ENCODE measurements at regions not wholly inside any gene's neighbourhood (a gene's known extent, or its start where the extent isn't known, plus 50 kb on each side); places are given as distances from the start of the nearest gene placed in this dataset.

DNA sequence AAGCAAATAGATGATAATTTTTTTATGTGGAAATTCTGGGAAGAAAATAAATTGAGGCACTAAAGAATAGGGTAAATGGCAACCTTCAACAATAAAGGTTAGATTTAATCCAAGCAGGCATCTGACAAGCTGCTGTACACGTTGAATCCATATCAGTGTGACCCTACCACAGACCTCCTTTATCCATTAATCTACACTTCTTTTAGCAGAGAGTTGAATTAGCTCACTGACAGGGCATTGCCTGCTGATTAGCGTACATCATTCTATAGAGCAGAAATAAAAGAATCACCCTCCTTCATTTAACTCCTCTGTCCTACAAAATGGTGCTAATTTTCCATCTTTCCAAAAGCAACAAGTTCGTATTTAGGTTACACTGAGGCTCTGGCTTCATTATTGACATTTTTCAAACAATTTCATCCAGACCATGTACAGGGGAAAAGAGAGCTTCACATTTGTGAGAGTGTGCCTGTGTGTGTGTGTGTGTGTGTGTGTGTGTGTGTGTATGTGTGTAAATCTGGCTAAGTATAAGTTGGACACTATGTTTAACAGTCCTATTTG, 356.0 kb downstream of the TFEC start:
- TF ChIP-seq, protein P1, sequence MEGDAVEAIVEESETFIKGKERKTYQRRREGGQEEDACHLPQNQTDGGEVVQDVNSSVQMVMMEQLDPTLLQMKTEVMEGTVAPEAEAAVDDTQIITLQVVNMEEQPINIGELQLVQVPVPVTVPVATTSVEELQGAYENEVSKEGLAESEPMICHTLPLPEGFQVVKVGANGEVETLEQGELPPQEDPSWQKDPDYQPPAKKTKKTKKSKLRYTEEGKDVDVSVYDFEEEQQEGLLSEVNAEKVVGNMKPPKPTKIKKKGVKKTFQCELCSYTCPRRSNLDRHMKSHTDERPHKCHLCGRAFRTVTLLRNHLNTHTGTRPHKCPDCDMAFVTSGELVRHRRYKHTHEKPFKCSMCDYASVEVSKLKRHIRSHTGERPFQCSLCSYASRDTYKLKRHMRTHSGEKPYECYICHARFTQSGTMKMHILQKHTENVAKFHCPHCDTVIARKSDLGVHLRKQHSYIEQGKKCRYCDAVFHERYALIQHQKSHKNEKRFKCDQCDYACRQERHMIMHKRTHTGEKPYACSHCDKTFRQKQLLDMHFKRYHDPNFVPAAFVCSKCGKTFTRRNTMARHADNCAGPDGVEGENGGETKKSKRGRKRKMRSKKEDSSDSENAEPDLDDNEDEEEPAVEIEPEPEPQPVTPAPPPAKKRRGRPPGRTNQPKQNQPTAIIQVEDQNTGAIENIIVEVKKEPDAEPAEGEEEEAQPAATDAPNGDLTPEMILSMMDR (IDR thresholded peaks at IDR 0.05): no peak
- TF ChIP-seq EZH2 (IDR thresholded peaks at IDR 0.05; ENCODE audit: borderline replicate concordance, insufficient read depth, low read depth, low read length, poor library complexity, severe bottlenecking): no peak
